Glutamatergic neuron (in vitro differentiated cells): ENCODE measurements at regions not wholly inside any gene's neighbourhood (a gene's known extent, or its start where the extent isn't known, plus 50 kb on each side); places are given as distances from the start of the nearest gene placed in this dataset.
"Not testable (repeated sequence)": the region's sequence is repeated elsewhere in the genome, so short reads cannot be mapped to it uniquely, and the experiment has no call there.

Experiments used
- DNase-seq: peaks from one replicate; pipeline ENCODE4 v3.0.0; 2022
- H3K27ac Mint-ChIP-seq: one replicate; pipeline ENCODE4 v1.8.0; 2020; ENCODE audit warnings: mild to moderate bottlenecking, mixed read lengths, inconsistent platforms; ENCODE audit not compliant: unreplicated experiment
- H3K27me3 Mint-ChIP-seq: one replicate; pipeline ENCODE4 v1.8.0; 2020; ENCODE audit warnings: mild to moderate bottlenecking, moderate library complexity, mixed read lengths, inconsistent platforms; ENCODE audit not compliant: unreplicated experiment
- H3K36me3 Mint-ChIP-seq: one replicate; pipeline ENCODE4 v1.8.0; 2020; ENCODE audit warnings: mild to moderate bottlenecking, mixed read lengths, inconsistent platforms; ENCODE audit not compliant: unreplicated experiment
- H3K4me1 Mint-ChIP-seq: one replicate; pipeline ENCODE4 v1.8.0; 2020; ENCODE audit warnings: mild to moderate bottlenecking, low read depth, mixed read lengths, inconsistent platforms; ENCODE audit not compliant: unreplicated experiment
- H3K4me3 Mint-ChIP-seq: one replicate; pipeline ENCODE4 v1.8.0; 2020; ENCODE audit warnings: mild to moderate bottlenecking, mixed read lengths, inconsistent platforms; ENCODE audit not compliant: unreplicated experiment
- H3K9me3 Mint-ChIP-seq: one replicate; pipeline ENCODE4 v1.8.0; 2020; ENCODE audit warnings: mild to moderate bottlenecking, moderate library complexity, mixed read lengths, inconsistent platforms; ENCODE audit not compliant: unreplicated experiment
- TF ChIP-seq, protein P1 (sequence below): fragments of 200-600 bp; sonication (generic); IDR thresholded peaks from one replicate; pipeline ENCODE4 v1.5.0; 2021; ENCODE audit not compliant: partially characterized antibody, unreplicated experiment

DNA sequence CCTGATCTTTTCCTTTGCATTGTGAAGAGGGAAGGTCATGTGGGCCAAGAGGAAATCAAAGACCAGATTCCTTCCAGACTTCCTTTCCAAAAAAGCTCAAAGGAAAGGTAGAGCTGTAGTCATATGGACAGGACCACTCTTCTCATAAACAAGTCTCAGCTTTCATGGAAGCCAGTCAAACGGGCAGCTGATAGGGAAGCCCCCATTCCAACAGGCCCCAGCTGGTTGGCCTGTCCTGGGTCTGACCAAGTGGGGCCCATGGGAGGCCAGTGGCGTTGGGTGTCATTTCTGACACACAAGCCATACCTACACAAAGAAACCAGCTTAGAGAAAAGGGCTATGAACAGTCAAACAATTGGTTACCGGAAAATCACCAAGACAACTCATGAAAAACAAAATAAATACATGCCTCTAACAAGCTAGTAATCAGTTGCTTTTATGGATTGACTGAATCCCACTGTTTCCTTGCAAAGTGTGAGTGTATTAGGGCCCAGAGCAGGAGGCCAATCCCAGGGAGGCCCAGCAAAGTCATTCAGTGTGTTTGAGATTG is 149.6 kb upstream of the MAMLD1 start:
- Mint-ChIP-seq H3K4me1 (no peaks in the 10 kb centered on the region), H3K27ac (no peak overlapping the region), H3K9me3 (peaks cover 2% of the 10 kb centered on the region), H3K36me3 (no peaks in the 10 kb centered on the region), H3K27me3 (no peaks in the 10 kb centered on the region), H3K4me3 (no peak overlapping the region)
- DNase-seq, result no peak
- TF ChIP-seq, protein P1, sequence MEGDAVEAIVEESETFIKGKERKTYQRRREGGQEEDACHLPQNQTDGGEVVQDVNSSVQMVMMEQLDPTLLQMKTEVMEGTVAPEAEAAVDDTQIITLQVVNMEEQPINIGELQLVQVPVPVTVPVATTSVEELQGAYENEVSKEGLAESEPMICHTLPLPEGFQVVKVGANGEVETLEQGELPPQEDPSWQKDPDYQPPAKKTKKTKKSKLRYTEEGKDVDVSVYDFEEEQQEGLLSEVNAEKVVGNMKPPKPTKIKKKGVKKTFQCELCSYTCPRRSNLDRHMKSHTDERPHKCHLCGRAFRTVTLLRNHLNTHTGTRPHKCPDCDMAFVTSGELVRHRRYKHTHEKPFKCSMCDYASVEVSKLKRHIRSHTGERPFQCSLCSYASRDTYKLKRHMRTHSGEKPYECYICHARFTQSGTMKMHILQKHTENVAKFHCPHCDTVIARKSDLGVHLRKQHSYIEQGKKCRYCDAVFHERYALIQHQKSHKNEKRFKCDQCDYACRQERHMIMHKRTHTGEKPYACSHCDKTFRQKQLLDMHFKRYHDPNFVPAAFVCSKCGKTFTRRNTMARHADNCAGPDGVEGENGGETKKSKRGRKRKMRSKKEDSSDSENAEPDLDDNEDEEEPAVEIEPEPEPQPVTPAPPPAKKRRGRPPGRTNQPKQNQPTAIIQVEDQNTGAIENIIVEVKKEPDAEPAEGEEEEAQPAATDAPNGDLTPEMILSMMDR, result no peak

DNA sequence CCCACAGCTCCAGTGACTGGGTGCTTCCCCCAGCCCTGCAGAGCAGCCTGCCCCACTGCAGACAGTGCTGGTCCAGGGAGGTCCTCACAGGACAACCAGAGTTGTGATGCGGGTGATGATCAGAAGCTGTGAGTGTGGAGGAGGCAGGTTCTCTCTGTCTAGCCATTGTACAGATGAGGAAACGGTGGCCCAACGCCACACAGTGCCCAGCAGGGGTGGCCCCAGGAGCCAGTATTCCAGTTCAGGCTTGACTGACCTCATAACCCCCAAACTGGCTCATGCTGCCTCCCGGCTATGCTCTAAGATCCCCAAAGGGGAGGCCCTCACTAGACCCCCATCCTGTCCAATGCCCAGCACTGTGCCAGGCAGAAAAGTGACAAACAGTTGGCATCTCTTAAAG is 147.1 kb upstream of the MAMLD1 start:
- H3K9me3 Mint-ChIP-seq, H3K27me3 Mint-ChIP-seq, H3K4me1 Mint-ChIP-seq, H3K36me3 Mint-ChIP-seq, H3K27ac Mint-ChIP-seq, DNase-seq, H3K4me3 Mint-ChIP-seq: not testable (repeated sequence)

DNA sequence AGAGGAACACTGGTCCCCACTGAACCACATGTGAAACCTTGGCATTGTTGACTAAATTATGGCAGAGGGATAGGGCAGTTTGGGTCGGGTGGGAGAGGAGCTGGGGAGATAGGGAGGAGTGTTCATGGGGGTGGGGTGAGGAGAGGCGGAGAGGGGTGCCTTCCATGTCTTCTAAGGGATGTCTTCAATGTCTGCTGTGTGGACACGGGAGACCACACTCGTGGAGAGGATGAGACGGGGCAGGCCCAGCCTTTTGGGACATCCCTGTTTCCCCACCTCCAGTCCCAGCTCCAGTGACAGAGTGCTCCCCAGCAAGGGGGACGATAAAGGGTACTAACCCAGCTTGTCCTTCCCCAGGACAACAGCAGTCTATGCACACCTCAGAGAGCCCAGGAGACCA is 146.4 kb upstream of the MAMLD1 start:
- peaks cover 2% of the 10 kb centered on the region for H3K9me3 Mint-ChIP-seq
- DNase-seq, result no peak
- TF ChIP-seq, protein P1, result no peak
- H3K4me3 Mint-ChIP-seq, result no peak overlapping the region
- no peaks in the 10 kb centered on the region for H3K36me3 Mint-ChIP-seq
- H3K27ac Mint-ChIP-seq, result no peak overlapping the region
- no peaks in the 10 kb centered on the region for H3K4me1 Mint-ChIP-seq
- no peaks in the 10 kb centered on the region for H3K27me3 Mint-ChIP-seq

DNA sequence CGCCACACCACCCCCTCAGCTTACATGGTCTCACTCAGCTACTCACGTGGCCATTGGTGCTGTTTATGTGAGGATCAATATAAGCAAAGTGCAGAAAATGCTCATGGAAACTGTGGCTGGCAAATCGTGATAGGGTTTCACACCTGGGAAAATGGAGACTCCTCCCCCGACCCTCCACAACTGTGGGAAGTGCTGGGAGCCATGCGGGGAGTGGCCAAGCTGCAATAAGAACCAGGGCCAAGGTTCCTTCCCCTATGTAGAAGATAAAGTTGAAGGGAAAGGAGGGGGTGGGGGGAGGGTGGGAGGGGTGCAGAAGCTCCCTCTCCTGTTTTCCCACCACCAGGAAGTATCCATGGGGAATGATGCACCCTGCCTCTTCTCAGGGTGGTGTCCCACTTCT is 145.5 kb upstream of the MAMLD1 start:
- Mint-ChIP-seq H3K36me3 (no peaks in the 10 kb centered on the region), H3K4me3 (no peak overlapping the region), H3K9me3 (peaks cover 2% of the 10 kb centered on the region), H3K27me3 (no peaks in the 10 kb centered on the region), H3K27ac (no peak overlapping the region), H3K4me1 (no peaks in the 10 kb centered on the region)
- DNase-seq, result no peak
- TF ChIP-seq, protein P1, result no peak

DNA sequence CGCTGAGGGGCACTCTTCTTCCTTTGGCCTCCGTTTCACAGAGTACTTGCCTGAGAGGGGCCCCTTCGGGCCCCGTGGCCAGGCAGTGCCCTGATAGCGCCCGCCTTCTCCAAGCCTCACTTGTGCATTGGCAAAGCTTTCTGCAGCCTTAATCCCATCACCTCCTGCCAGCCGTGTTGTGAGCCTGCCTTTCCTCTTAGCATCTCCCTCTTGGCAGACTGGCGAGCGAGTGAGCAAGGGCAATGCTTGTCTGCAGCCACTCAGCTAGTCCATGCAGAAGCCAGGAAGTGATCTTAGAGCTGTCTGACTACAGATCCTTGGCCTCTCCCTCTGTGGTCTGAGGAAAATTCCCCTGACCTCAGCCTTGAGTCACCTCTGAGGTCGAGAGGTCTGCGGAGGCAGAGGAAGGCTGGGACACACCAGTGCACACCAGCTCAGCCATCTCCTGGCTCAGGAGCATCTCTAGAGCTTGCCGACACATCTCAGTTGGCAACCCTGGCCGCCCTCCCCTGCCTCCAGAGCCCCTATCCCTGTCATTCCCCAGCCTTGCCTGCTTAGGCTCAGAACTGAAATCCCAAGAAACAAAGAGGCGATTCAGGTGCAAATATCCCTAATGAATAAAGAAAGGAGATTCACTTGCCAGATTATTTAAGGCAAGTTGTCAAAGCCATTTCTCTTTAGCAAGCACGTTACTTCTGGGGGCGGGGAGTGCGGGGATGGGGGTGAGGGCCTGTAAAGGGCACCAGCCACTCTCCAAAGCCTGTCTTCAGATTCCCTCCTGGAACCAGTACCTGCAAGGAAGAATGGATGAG is 143.5 kb upstream of the MAMLD1 start:
- DNase-seq, result no peak
- H3K36me3 Mint-ChIP-seq, result no peaks in the 10 kb centered on the region
- no peak overlapping the region for H3K4me3 Mint-ChIP-seq
- H3K9me3 Mint-ChIP-seq, result no peaks in the 10 kb centered on the region
- H3K27ac Mint-ChIP-seq, result no peak overlapping the region
- TF ChIP-seq, protein P1, result no peak
- H3K27me3 Mint-ChIP-seq, result peaks cover 1% of the 10 kb centered on the region
- no peaks in the 10 kb centered on the region for H3K4me1 Mint-ChIP-seq
